Epidermal melanocyte (primary cell): ENCODE measurements at regions not wholly inside any gene's neighbourhood (a gene's known extent, or its start where the extent isn't known, plus 50 kb on each side); places are given as distances from the start of the nearest gene placed in this dataset.

Source experiments
- DNase-seq: peaks from one replicate; pipeline ENCODE4 v3.0.0; 2011; ENCODE audit warnings: low spot score; ENCODE audit not compliant: insufficient read length

GRCh38 chrX:39728852-39729598 lies 368.7 kb downstream of the BCOR start:
- DNase-seq = no peak

- peak; percentile 20 for DNase-seq
Measured at GRCh38 chrX:39729981-39730661, 367.6 kb downstream of the BCOR start.

- peak; percentile 39 for DNase-seq
Measured at GRCh38 chrX:39730662-39731329, 367.0 kb downstream of the BCOR start.

- no peak for DNase-seq
Measured at GRCh38 chrX:39731330-39731667, 366.5 kb downstream of the BCOR start.

GRCh38 chrX:39731735-39732134 lies 366.0 kb downstream of the BCOR start:
- no peak for DNase-seq

GRCh38 chrX:39733745-39734144 lies 364.0 kb downstream of the BCOR start:
- no peak for DNase-seq

- DNase-seq = no peak
Measured at GRCh38 chrX:39734174-39734776, 363.5 kb downstream of the BCOR start.

- no peak for DNase-seq
Measured at GRCh38 chrX:39736216-39737211, 361.2 kb downstream of the BCOR start.

- no peak for DNase-seq
Measured at GRCh38 chrX:39739585-39739984, 358.2 kb downstream of the BCOR start.

- no peak for DNase-seq
Measured at GRCh38 chrX:39740078-39740477, 357.7 kb downstream of the BCOR start.

- DNase-seq = no peak
Measured at GRCh38 chrX:39741904-39742303, 355.9 kb downstream of the BCOR start.

GRCh38 chrX:39745818-39746217 lies 351.9 kb downstream of the BCOR start:
- DNase-seq = no peak

- DNase-seq = no peak
Measured at GRCh38 chrX:39749135-39749534, 348.6 kb downstream of the BCOR start.

GRCh38 chrX:39749728-39750127 lies 348.0 kb downstream of the BCOR start:
- no peak for DNase-seq

GRCh38 chrX:39750256-39750790 lies 347.4 kb downstream of the BCOR start:
- DNase-seq = no peak

- no peak for DNase-seq
Measured at GRCh38 chrX:39750848-39751247, 346.9 kb downstream of the BCOR start.

GRCh38 chrX:39752815-39753214 lies 344.9 kb downstream of the BCOR start:
- DNase-seq = no peak

GRCh38 chrX:39753293-39753996 lies 344.3 kb downstream of the BCOR start:
- DNase-seq = no peak

- DNase-seq = no peak
Measured at GRCh38 chrX:39755143-39756032, 342.4 kb downstream of the BCOR start.
